ENCODE measurements at regions not wholly inside any gene's neighbourhood (a gene's known extent, or its start where the extent isn't known, plus 50 kb on each side); places are given as distances from the start of the nearest gene placed in this dataset.

DNA sequence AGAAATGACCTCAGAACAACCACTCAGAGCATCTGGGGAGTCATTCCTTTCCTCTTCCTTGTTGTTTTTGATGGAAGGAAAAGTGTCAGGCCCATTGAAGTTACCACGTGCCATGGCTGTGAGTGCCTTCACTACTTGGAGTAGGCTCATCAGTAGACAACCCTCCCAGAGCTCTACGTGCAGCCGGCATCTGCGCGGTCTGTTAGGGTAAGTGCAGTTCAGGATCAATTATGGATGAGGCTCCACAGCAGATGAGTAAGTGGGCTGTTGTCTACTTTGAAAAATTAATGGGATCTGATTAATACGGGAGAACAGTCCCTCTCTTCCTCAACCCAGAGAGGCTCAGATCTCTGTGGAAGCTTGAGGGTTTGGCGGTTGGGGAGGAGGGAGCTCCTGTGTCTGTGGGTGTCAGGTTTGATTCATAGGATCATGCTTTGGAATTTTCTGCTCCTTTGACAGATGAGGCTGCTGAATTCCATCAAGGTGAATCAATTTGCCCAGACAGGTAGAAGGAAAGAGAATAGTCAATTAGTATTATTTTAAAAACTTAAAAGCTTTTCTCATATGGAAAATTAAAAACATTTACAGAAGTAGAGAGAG, 93.8 kb upstream of the TOX2 start:
- TF ChIP-seq, protein P1, sequence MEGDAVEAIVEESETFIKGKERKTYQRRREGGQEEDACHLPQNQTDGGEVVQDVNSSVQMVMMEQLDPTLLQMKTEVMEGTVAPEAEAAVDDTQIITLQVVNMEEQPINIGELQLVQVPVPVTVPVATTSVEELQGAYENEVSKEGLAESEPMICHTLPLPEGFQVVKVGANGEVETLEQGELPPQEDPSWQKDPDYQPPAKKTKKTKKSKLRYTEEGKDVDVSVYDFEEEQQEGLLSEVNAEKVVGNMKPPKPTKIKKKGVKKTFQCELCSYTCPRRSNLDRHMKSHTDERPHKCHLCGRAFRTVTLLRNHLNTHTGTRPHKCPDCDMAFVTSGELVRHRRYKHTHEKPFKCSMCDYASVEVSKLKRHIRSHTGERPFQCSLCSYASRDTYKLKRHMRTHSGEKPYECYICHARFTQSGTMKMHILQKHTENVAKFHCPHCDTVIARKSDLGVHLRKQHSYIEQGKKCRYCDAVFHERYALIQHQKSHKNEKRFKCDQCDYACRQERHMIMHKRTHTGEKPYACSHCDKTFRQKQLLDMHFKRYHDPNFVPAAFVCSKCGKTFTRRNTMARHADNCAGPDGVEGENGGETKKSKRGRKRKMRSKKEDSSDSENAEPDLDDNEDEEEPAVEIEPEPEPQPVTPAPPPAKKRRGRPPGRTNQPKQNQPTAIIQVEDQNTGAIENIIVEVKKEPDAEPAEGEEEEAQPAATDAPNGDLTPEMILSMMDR (IDR thresholded peaks at IDR 0.05), result no peak
- no peak for TF ChIP-seq POLR2A (IDR thresholded peaks at IDR 0.05)

All from heart left ventricle (tissue), 13 donors.